ENCODE measurements at regions not wholly inside any gene's neighbourhood (a gene's known extent, or its start where the extent isn't known, plus 50 kb on each side); places are given as distances from the start of the nearest gene placed in this dataset.
"Not testable (repeated sequence)": the region's sequence is repeated elsewhere in the genome, so short reads cannot be mapped to it uniquely, and the experiment has no call there.

- DNase-seq, result no peak
Observed at GRCh38 chr10:44752451-44753441, 158.4 kb upstream of the TMEM72 start.

- DNase-seq, result not testable (repeated sequence)
Observed at GRCh38 chr10:44754355-44754754, 156.8 kb upstream of the TMEM72 start.

DNA sequence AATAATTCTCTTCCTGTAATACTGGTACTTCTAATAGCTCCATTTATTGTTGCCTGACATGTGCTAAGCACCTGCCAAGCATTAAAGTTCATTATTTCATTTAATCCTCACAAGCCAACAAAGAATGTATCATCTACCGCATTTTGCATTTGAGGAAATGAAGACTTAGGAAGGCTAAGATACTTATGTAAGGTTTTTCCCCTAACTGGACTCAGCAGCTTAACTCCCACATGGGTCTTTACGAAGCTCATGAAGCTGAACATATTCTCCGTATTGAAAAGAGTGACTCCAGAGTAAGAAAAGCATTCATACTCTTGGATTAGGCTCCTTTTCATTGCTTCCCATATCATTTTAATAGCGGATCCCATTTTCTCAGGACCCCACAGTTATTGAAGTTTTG, 155.7 kb upstream of the TMEM72 start:
- DNase-seq, result no peak

GRCh38 chr10:44756216-44756615, 154.9 kb upstream of the TMEM72 start:
- no peak for DNase-seq

DNA sequence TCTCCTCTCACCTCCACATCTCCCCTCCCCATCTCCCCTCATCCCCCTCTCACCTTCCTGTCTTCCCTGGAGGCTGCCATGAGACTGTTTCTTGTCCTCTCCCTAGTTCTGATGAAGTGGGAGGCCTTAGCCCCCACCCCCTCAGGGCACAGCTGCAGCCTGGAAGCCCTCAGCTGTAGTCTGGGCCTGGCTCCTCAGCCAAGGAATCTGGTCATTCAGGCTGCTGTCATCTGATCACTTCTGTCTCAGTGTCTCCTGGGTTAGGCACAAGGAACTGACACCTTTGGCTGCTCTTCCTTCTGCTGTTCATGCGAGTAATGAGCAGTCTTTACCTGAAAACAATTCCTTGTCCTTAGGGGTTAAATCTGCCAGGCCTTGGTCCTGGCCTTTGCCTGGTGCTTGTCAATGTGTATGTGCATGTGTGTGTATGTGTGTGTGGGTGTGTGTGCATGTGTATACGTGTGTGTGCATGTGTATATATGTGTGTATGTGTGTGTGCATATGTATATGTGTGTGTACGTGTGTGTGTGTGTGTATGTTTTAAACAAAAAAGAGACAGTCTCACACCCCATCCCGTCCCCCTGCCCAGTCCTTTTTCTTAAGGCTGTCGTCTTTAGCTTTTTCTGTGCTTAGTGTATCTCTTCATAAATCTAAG, 153.5 kb upstream of the TMEM72 start:
- no peak for DNase-seq

GRCh38 chr10:44759122-44759521, 152.0 kb upstream of the TMEM72 start:
- no peak for DNase-seq

DNA sequence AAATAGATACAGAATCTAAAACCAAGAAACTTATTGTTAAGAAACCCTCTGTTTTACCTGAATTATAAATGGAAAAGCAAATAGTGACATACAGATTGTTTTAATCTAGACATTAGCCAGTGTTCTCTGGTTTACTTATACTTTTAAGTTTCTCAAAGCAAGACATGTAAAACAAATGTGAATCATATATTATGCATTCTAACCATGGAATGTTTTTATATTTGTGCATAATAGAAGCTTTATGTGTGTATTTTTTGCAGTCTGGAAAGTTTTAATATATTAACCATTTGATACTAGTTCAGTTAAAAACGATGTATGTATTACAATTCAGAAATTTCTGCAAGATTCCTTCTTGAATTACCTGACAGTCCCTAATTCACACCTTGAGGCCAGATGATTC, 150.6 kb upstream of the TMEM72 start:
- DNase-seq, result no peak

- DNase-seq, result no peak
Observed at GRCh38 chr10:44761076-44761475, 150.1 kb upstream of the TMEM72 start.

DNA sequence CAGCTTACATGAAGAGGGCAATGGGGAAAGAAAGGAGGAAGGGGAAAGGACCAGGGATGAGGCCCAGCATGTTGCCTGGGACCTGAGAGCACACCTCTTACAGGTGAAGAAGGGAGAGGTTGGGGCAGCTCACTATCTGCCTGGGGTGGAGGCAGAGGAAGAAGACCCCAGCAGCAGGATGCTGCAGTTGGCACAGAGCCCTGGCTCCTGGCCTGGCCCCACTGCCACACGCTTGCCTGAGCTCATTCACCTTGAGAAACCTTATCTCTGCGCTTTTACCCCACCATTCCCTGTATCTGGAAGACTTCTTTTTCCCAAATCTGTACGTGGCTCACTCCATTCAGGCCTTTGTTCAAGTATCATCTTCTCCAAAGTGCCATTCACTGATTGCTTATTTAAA, 147.8 kb upstream of the TMEM72 start:
- DNase-seq, result no peak

DNA sequence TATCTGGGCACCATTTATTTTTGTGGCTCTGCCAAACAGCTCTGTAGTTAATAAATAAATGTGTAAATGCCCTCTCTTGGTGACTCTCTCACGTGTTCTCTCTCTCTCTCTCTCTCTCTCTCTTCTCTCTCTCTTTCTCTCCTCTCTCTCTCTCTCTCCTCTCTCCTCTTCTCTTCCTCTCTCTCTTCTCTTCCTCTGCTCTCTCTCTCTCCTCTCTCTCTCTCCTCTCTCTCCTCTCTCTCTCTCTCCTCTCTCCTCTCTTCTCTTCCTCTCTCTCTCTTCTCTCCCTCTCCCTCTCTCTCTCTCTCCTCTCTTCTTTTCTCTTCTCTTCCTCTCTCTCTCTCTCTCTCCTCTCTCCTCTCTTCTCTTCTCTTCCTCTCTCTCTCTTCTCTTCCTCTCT, 145.8 kb upstream of the TMEM72 start:
- no peak for DNase-seq

GRCh38 chr10:44766631-44767030, 144.5 kb upstream of the TMEM72 start:
- DNase-seq, result no peak

DNA sequence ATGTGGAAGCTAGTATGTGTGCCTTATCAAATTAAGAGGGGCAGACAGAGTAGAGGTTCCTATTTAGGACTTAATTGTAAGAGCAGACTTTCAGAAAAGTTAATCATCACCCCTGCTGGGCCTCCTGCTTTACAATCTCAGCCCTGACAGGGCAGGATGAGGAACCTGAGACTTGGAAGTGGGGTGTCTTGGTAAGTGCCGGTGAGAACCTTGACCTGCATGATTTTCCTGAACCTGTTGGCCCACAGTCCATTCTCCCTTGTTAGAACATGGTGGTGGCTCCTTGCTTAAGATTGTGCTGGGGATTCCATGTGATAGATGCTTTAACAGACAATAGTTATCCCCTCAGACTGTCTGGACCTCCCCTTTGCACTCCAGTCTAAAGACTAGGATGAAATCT, 141.7 kb upstream of the TMEM72 start:
- no peak for DNase-seq

- no peak for DNase-seq
Observed at GRCh38 chr10:44771233-44771995, 139.7 kb upstream of the TMEM72 start.

GRCh38 chr10:44773565-44773964, 137.6 kb upstream of the TMEM72 start:
- DNase-seq, result no peak

GRCh38 chr10:44774676-44775401, 136.3 kb upstream of the TMEM72 start:
- no peak for DNase-seq

DNA sequence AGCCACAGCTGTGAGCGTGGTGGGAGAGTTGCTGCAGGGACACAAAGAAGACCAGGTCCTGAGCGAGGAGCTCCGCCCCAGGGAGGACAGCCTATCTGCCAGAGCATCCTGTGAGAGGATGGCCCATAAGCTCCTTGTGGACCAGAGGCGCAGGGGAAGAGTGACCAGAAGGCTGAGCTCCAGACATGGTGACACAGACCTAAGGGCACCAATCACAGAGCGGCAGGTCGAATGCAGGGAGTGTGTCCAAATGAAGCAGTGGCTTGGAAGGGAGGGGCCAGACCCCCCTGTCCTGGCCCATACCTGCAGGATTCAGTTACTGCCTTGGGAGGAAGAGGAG, 135.8 kb upstream of the TMEM72 start:
- no peak for DNase-seq

DNA sequence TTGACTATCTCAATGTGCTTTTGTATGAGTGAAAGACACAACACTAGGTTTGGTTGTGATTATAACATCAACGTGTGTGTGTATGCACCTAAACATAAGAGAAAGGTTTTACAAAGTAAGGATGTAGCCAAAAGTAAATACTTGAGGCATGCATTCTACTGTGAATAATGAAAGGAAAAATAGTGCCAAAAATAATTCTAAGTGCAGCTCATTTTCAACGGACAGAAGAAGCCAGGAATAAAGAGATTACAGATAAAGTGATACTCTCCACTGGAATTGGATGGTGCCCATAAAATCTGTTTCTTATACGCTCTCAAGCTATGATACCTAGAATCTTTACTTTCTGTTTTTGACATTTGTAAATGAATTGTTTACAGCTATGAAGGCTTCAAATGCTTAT, 135.0 kb upstream of the TMEM72 start:
- DNase-seq, result no peak

DNA sequence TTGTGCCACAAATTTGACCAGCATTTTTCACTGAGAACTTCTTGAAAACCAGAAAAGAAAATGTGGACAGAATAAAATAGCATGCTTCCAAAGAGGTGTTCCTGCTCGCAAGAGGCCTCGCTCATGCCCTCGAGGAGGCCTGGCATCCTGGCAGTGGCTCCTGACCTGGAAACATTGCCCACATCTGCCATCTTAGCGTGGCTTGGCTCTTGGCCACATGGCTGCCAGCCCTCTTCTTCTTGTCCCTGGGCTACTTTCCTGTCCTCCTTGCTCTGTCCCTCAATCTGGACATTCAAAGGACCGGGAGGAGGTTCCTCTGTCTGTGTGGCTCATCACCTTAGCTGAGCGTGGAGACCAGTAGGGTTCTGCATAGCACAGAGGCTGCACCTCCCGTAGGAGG, 131.6 kb upstream of the TMEM72 start:
- DNase-seq, result no peak

DNA sequence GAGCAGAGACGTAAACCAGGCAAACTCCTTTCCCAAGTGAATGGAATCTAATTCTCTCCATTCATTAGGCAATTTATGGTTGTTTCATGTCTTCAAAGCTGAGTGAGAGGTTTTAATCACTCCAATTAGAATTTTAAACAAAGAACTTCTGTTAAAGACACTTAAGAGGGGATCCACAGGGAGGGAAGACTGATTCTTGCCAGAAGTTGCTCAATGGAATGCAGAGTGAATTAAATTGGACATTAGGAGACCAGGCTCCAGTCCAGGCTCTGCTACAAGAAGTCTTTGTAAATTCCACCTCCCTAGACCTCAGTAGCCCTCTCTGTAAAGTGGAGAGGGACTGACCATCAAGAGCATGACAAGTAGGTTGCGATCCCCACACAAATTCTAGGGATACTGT, 130.7 kb upstream of the TMEM72 start:
- DNase-seq, result no peak

GRCh38 chr10:44781131-44781530, 130.0 kb upstream of the TMEM72 start:
- DNase-seq, result no peak

GRCh38 chr10:44786286-44786850, 124.8 kb upstream of the TMEM72 start:
- no peak for DNase-seq

GRCh38 chr10:44787480-44788075, 123.6 kb upstream of the TMEM72 start:
- DNase-seq, result no peak

Measured in activated effector memory CD4-positive, alpha-beta T cell treated with anti-CD3 and anti-CD28 coated beads, Interleukin-2, amount 50 U/mL, for 16 hours (primary cell).